ENCODE measurements at regions not wholly inside any gene's neighbourhood (a gene's known extent, or its start where the extent isn't known, plus 50 kb on each side); places are given as distances from the start of the nearest gene placed in this dataset.

DNA sequence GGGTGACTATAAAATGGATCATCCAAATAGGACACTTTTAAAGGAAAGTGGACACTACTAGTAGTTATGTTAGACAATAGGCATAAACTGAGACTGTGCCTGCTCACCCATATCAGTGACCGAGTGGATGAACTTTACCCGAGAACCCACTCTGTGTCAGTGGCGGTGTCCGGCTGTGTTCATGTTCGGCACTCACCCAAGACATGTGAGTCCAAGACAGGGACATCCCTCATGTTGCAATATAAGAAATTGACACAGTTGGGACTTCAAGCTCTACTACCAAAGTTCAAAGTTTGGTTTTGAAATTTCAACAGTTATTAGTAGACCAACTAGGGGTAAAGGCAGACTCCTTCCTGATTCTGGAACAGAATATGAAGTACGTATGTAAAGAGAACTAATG is 326.3 kb upstream of the TNP1 start:
- H3K9me3 Mint-ChIP-seq (ENCODE audit: insufficient read depth) = no peaks in the 10 kb centered on the region
- H3K9ac ChIP-seq (ENCODE audit: low read length) = no peak overlapping the region
- ATAC-seq (ENCODE audit: low read depth) = no peak
- no peaks in the 10 kb centered on the region for H4K20me1 ChIP-seq (ENCODE audit: control insufficient read depth, insufficient read depth, low read length, poor library complexity, severe bottlenecking)
- no peak for DNase-seq
- H3K4me2 ChIP-seq (replicated peaks; ENCODE audit: low read depth, low read length, poor library complexity, severe bottlenecking) = no peak overlapping the region
- no peak overlapping the region for H3K4me3 Mint-ChIP-seq
- ChIA-PET CTCF (no interaction called here), POLR2A (no interaction called here)
- peaks cover 0 to 6% (median 0%) of the 10 kb centered on the region in 4 experiments for H3K27me3 ChIP-seq (replicated peaks in 1 of 4; ENCODE audit: control extremely low read depth in 1 of 4, control insufficient read depth in 3 of 4, insufficient read depth in 4 of 4, low read length in 3 of 4)
- H3K4me3 ChIP-seq (ENCODE audit: control extremely low read depth in 1 of 5, extremely low read depth in 1 of 5, insufficient read depth in 1 of 5, low read depth in 2 of 5, low read length in 4 of 5) = no peak overlapping the region
- H3K79me2 ChIP-seq (ENCODE audit: control insufficient read depth, insufficient read depth, low read length) = no peaks in the 10 kb centered on the region
- H3K4me1 ChIP-seq (ENCODE audit: control insufficient read depth in 2 of 2, insufficient read depth in 2 of 2, low read length in 2 of 2) = no peaks in the 10 kb centered on the region
- TF ChIP-seq, protein P1, sequence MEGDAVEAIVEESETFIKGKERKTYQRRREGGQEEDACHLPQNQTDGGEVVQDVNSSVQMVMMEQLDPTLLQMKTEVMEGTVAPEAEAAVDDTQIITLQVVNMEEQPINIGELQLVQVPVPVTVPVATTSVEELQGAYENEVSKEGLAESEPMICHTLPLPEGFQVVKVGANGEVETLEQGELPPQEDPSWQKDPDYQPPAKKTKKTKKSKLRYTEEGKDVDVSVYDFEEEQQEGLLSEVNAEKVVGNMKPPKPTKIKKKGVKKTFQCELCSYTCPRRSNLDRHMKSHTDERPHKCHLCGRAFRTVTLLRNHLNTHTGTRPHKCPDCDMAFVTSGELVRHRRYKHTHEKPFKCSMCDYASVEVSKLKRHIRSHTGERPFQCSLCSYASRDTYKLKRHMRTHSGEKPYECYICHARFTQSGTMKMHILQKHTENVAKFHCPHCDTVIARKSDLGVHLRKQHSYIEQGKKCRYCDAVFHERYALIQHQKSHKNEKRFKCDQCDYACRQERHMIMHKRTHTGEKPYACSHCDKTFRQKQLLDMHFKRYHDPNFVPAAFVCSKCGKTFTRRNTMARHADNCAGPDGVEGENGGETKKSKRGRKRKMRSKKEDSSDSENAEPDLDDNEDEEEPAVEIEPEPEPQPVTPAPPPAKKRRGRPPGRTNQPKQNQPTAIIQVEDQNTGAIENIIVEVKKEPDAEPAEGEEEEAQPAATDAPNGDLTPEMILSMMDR (IDR thresholded peaks at IDR 0.05) = no peak
- TF ChIP-seq EZH2 (IDR thresholded peaks at IDR 0.05; ENCODE audit: borderline replicate concordance, insufficient read depth, low read depth, low read length, poor library complexity, severe bottlenecking) = no peak
- no peaks in the 10 kb centered on the region for H3K36me3 ChIP-seq (replicated peaks in 1 of 2; ENCODE audit: control extremely low read depth in 1 of 2, control insufficient read depth in 1 of 2, extremely low read depth in 1 of 2, insufficient read depth in 2 of 2, low read length in 1 of 2)
- no peak overlapping the region for H3K27ac ChIP-seq (ENCODE audit: low read length in 2 of 2)
- 98% methylated on average over 6 of the region's 6 CpGs for WGBS (ENCODE audit: insufficient coverage)
- H3K9me3 ChIP-seq (ENCODE audit: control extremely low read depth in 1 of 3, control insufficient read depth in 2 of 3, insufficient read depth in 1 of 3, low read length in 2 of 3) = peaks cover 0 to 2% (median 0%) of the 10 kb centered on the region in 3 donors
- peaks cover 29% of the 10 kb centered on the region for H3K27me3 Mint-ChIP-seq
- no peak overlapping the region for H2AFZ ChIP-seq (ENCODE audit: insufficient read depth, low read depth, low read length, poor library complexity, severe bottlenecking)
- intact Hi-C loops (cut with micrococcal nuclease) = no loop called here
- no peak overlapping the region for H3K27ac Mint-ChIP-seq
- H3K4me1 Mint-ChIP-seq = no peaks in the 10 kb centered on the region

DNA sequence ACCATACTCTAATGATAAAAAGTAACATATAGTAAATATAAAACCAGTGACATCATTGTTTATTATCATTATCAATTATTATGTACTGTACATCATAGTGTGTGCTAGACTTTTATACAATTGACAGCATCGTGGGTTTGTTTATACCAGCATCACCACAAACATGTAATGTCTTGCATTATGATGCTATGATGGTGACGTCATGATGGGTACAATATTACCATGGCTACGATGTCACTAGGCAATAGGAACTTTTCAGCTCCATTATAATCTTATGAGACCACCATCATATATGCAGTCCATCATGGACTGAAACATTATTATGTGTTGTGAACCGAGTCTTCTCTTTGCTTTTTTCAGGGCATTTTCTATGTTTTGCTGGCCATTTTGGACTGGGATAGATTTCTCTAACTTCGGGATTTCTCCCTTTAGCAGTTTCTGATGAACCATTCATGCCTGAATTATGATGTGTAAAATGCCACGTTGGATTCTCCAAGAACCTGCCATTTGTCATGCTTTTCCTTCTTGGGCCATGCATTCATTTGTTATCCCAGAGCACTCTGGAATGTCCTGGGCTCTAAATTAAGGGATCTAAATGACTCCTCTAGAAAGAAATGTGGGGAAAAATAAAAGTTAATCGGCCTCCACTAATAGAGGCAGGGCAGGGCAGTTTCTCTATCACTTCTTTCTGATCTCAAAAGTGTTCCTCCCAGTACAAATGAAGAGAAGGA is 325.6 kb upstream of the TNP1 start:
- Histone ChIP-seq H3K27me3 (replicated peaks in 1 of 4; ENCODE audit: control extremely low read depth in 1 of 4, control insufficient read depth in 3 of 4, insufficient read depth in 4 of 4, low read length in 3 of 4) (peaks cover 0 to 4% (median 0%) of the 10 kb centered on the region in 4 experiments), H3K4me2 (replicated peaks; ENCODE audit: low read depth, low read length, poor library complexity, severe bottlenecking) (no peak overlapping the region), H3K79me2 (ENCODE audit: control insufficient read depth, insufficient read depth, low read length) (no peaks in the 10 kb centered on the region), H2AFZ (ENCODE audit: insufficient read depth, low read depth, low read length, poor library complexity, severe bottlenecking) (no peak overlapping the region), H3K4me3 (ENCODE audit: control extremely low read depth in 1 of 5, extremely low read depth in 1 of 5, insufficient read depth in 1 of 5, low read depth in 2 of 5, low read length in 4 of 5) (no peak overlapping the region), H4K20me1 (ENCODE audit: control insufficient read depth, insufficient read depth, low read length, poor library complexity, severe bottlenecking) (no peaks in the 10 kb centered on the region), H3K9me3 (ENCODE audit: control extremely low read depth in 1 of 3, control insufficient read depth in 2 of 3, insufficient read depth in 1 of 3, low read length in 2 of 3) (no peaks in the 10 kb centered on the region), H3K27ac (ENCODE audit: low read length in 2 of 2) (no peak overlapping the region), H3K9ac (ENCODE audit: low read length) (no peak overlapping the region), H3K36me3 (replicated peaks in 1 of 2; ENCODE audit: control extremely low read depth in 1 of 2, control insufficient read depth in 1 of 2, extremely low read depth in 1 of 2, insufficient read depth in 2 of 2, low read length in 1 of 2) (no peaks in the 10 kb centered on the region), H3K4me1 (ENCODE audit: control insufficient read depth in 2 of 2, insufficient read depth in 2 of 2, low read length in 2 of 2) (no peaks in the 10 kb centered on the region)
- H3K9me3 Mint-ChIP-seq (ENCODE audit: insufficient read depth) = no peaks in the 10 kb centered on the region
- ATAC-seq (ENCODE audit: low read depth) (no peak), DNase-seq (no peak)
- H3K27me3 Mint-ChIP-seq = peaks cover 24% of the 10 kb centered on the region
- no peaks in the 10 kb centered on the region for H3K4me1 Mint-ChIP-seq
- ChIA-PET CTCF (no interaction called here), POLR2A (no interaction called here)
- no peak overlapping the region for H3K4me3 Mint-ChIP-seq
- 100% methylated on average over 1 of the region's 7 CpGs for WGBS (ENCODE audit: insufficient coverage)
- H3K27ac Mint-ChIP-seq = no peak overlapping the region
- intact Hi-C loops (cut with micrococcal nuclease) = no loop called here
- no peak for TF ChIP-seq EZH2 (IDR thresholded peaks at IDR 0.05; ENCODE audit: borderline replicate concordance, insufficient read depth, low read depth, low read length, poor library complexity, severe bottlenecking)
- TF ChIP-seq, protein P1 (IDR thresholded peaks at IDR 0.05) = no peak
